ENCODE measurements at regions not wholly inside any gene's neighbourhood (a gene's known extent, or its start where the extent isn't known, plus 50 kb on each side); places are given as distances from the start of the nearest gene placed in this dataset.

DNA sequence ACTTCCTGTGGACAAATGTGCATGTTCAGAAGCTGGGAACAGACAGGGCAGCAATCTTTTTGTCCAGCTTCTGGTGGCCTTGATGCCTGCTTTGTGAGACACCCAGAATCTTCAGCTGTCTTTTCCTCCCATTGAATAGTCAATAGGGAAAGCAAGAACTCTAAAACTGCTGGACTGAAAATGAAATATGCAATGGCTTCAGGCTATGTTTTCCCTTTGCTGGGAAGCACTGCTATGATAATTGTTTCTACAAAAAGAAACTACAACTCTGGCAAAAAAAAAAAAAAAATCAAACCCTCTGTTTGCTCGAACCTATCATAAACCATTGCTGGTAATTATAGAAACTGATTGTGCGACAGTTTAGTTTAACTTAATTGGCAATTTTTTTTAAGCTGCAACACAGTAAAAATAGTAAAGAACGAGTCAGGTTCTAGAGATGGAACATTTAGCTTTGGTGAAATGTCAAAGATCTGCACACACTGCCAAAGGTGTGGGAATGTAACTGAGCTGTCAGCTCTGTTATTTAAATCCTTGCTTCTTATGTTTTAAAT is 79.1 kb upstream of the NEUROD6 start:
- TF ChIP-seq CTCF (IDR thresholded peaks at IDR 0.05) (no peak), POLR2A (IDR thresholded peaks at IDR 0.05) (no peak)

Measured in vagina (tissue), 2 donors.